Lower leg skin (tissue), 3 donors: ENCODE measurements at regions not wholly inside any gene's neighbourhood (a gene's known extent, or its start where the extent isn't known, plus 50 kb on each side); places are given as distances from the start of the nearest gene placed in this dataset.

Experiments used
- CTCF ChIP-seq, 3 donors: fragments of 450-650 bp; IDR thresholded peaks; one replicate each; pipeline ENCODE4 v1.5.1; 2016; ENCODE audit warnings: antibody characterized with exemption in 3 of 3, mild to moderate bottlenecking in 3 of 3, moderate library complexity in 2 of 3
- POLR2A ChIP-seq, 2 donors: fragments of 450-650 bp; IDR thresholded peaks; one replicate each; pipeline ENCODE4 v1.6.1; 2016 to 2017; ENCODE audit warnings: antibody characterized with exemption in 2 of 2, mild to moderate bottlenecking in 1 of 2, moderate library complexity in 1 of 2

GRCh38 chr16:62909597-62909996, 873.4 kb upstream of the CDH8 start:
- TF ChIP-seq POLR2A (IDR thresholded peaks at IDR 0.05) (no peak), CTCF (IDR thresholded peaks at IDR 0.05) (no peak)
